ENCODE measurements at regions not wholly inside any gene's neighbourhood (a gene's known extent, or its start where the extent isn't known, plus 50 kb on each side); places are given as distances from the start of the nearest gene placed in this dataset.
"Not testable (repeated sequence)": the region's sequence is repeated elsewhere in the genome, so short reads cannot be mapped to it uniquely, and the experiment has no call there.

GRCh38 chr11:25615069-25615468 is 716.9 kb upstream of the ANO3 start:
- DNase-seq (ENCODE audit: low spot score), result no peak

GRCh38 chr11:25615841-25616240 is 716.1 kb upstream of the ANO3 start:
- no peak for DNase-seq (ENCODE audit: low spot score)

- DNase-seq (ENCODE audit: low spot score), result no peak
These were observed 706.8 kb upstream of the ANO3 start for GRCh38 chr11:25625094-25625493.

GRCh38 chr11:25628030-25628429 is 703.9 kb upstream of the ANO3 start:
- DNase-seq (ENCODE audit: low spot score), result no peak

GRCh38 chr11:25633230-25633629 is 698.7 kb upstream of the ANO3 start:
- no peak for DNase-seq (ENCODE audit: low spot score)

GRCh38 chr11:25649220-25649619 is 682.7 kb upstream of the ANO3 start:
- not testable (repeated sequence) for DNase-seq (ENCODE audit: low spot score)

- DNase-seq (ENCODE audit: low spot score), result no peak
These were observed 681.6 kb upstream of the ANO3 start for GRCh38 chr11:25650319-25650718.

- DNase-seq (ENCODE audit: low spot score), result no peak
These were observed 676.3 kb upstream of the ANO3 start for GRCh38 chr11:25655636-25656035.

GRCh38 chr11:25658916-25659315 is 673.0 kb upstream of the ANO3 start:
- no peak for DNase-seq (ENCODE audit: low spot score)

GRCh38 chr11:25659706-25660105 is 672.2 kb upstream of the ANO3 start:
- no peak for DNase-seq (ENCODE audit: low spot score)

GRCh38 chr11:25667871-25668270 is 664.1 kb upstream of the ANO3 start:
- DNase-seq (ENCODE audit: low spot score), result no peak

GRCh38 chr11:25691959-25692358 is 640.0 kb upstream of the ANO3 start:
- no peak for DNase-seq (ENCODE audit: low spot score)

GRCh38 chr11:25702417-25702816 is 629.5 kb upstream of the ANO3 start:
- DNase-seq (ENCODE audit: low spot score), result no peak

- DNase-seq (ENCODE audit: low spot score), result no peak
These were observed 621.0 kb upstream of the ANO3 start for GRCh38 chr11:25710975-25711374.

GRCh38 chr11:25727944-25728343 is 604.0 kb upstream of the ANO3 start:
- no peak for DNase-seq (ENCODE audit: low spot score)

GRCh38 chr11:25730230-25730629 is 601.7 kb upstream of the ANO3 start:
- no peak for DNase-seq (ENCODE audit: low spot score)

GRCh38 chr11:25733777-25734176 is 598.2 kb upstream of the ANO3 start:
- no peak for DNase-seq (ENCODE audit: low spot score)

- no peak for DNase-seq (ENCODE audit: low spot score)
These were observed 597.2 kb upstream of the ANO3 start for GRCh38 chr11:25734591-25735211.

- DNase-seq (ENCODE audit: low spot score), result no peak
These were observed 594.8 kb upstream of the ANO3 start for GRCh38 chr11:25737071-25737675.

- DNase-seq (ENCODE audit: low spot score), result no peak
These were observed 590.0 kb upstream of the ANO3 start for GRCh38 chr11:25741886-25742285.

- no peak for DNase-seq (ENCODE audit: low spot score)
These were observed 589.1 kb upstream of the ANO3 start for GRCh38 chr11:25742800-25743199.

- DNase-seq (ENCODE audit: low spot score), result no peak
These were observed 576.5 kb upstream of the ANO3 start for GRCh38 chr11:25755381-25755780.

GRCh38 chr11:25755918-25756584 is 575.9 kb upstream of the ANO3 start:
- no peak for DNase-seq (ENCODE audit: low spot score)

Data from D341Med (cell line).